Peyer's patch (tissue), 4 donors: ENCODE measurements at regions not wholly inside any gene's neighbourhood (a gene's known extent, or its start where the extent isn't known, plus 50 kb on each side); places are given as distances from the start of the nearest gene placed in this dataset.

Experiments
- CTCF ChIP-seq, 6 experiments: fragments of 450-650 bp in 4 of 6; fragments of 200-600 bp in 2 of 6; sonication (generic) in 1 of 6; IDR thresholded peaks; one replicate each; pipeline ENCODE4 v1.5.1; 2017 to 2019; ENCODE audit warnings: antibody characterized with exemption in 6 of 6, mild to moderate bottlenecking in 3 of 6, moderate library complexity in 1 of 6
- POLR2A ChIP-seq, 2 donors: fragments of 450-650 bp; IDR thresholded peaks; one replicate each; pipeline ENCODE4 v1.5.1; 2017; ENCODE audit warnings: antibody characterized with exemption in 2 of 2, mild to moderate bottlenecking in 2 of 2, moderate library complexity in 2 of 2

GRCh38 chr9:29245351-29245750, 1672.1 kb upstream of the C9orf72 start:
- TF ChIP-seq CTCF (IDR thresholded peaks at IDR 0.05) = no peak
- no peak for TF ChIP-seq POLR2A (IDR thresholded peaks at IDR 0.05)
